Thoracic aorta (tissue), 2 donors: ENCODE measurements at regions not wholly inside any gene's neighbourhood (a gene's known extent, or its start where the extent isn't known, plus 50 kb on each side); places are given as distances from the start of the nearest gene placed in this dataset.

Source experiments
- ATAC-seq: fragments of 150-250 bp; one replicate; pipeline ENCODE4 v1.8.0; 2017; ENCODE audit warnings: low read depth; ENCODE audit not compliant: insufficient number of reproducible peaks, low FRiP score
- DNase-seq: peaks from one replicate; pipeline ENCODE4 v3.0.0-alpha.2; 2020; ENCODE audit warnings: low spot score
- H3K27ac ChIP-seq, 2 donors: fragments of 200-600 bp; sonication (generic); 1 replicate in 1 of 2; 2 replicates in 1 of 2; pipeline ENCODE4 v1.5.1; 2016; ENCODE audit warnings: mild to moderate bottlenecking in 2 of 2, moderate library complexity in 2 of 2
- H3K27me3 ChIP-seq: fragments of 200-600 bp; sonication (generic); replicated peaks from 2 replicates; pipeline ENCODE4 v1.6.0; 2016; ENCODE audit warnings: mild to moderate bottlenecking; ENCODE audit not compliant: insufficient read depth
- H3K36me3 ChIP-seq: fragments of 200-600 bp; sonication (generic); one replicate; pipeline ENCODE4 v1.5.1; 2016
- H3K4me1 ChIP-seq, 2 donors: fragments of 200-600 bp; sonication (generic); 1 replicate in 1 of 2; 2 replicates in 1 of 2; pipeline versions ENCODE4 v1.5.1 to v1.6.0; 2016; ENCODE audit warnings: low read depth in 2 of 2, mild to moderate bottlenecking in 1 of 2; ENCODE audit not compliant: control insufficient read depth in 1 of 2
- H3K4me3 ChIP-seq: fragments of 200-600 bp; sonication (generic); 2 replicates; pipeline ENCODE4 v1.5.1; 2016; ENCODE audit warnings: mild to moderate bottlenecking
- H3K9me3 ChIP-seq: fragments of 200-600 bp; sonication (generic); 2 replicates; pipeline ENCODE4 v1.5.1; 2016
- TF ChIP-seq, protein P1 (sequence below): fragments of 200-600 bp; sonication (generic); IDR thresholded peaks from one replicate; pipeline ENCODE4 v1.5.1; 2019; ENCODE audit warnings: antibody characterized with exemption

DNA sequence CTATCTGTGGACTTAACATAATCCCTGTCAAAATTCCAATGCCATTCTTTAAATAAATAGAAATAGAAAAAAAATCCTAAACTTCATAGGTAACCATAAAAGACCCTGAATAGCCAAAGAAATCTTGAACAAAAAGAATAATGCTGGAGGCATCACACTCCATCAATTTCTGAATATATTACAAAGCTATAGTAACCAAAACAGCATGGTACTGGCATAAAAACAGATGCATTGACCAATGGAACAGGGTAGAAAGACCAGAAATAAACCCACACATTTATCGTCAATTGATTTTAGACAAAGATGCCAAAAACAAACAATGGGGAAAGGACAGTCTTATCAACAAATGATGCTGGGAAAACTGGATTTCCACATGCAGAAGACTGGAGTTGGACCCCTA lies 205.7 kb downstream of the VAPA start:
- no peaks in the 10 kb centered on the region for H3K36me3 ChIP-seq
- ATAC-seq (no peak), DNase-seq (no peak)
- no peak overlapping the region for H3K27ac ChIP-seq
- TF ChIP-seq, protein P1, sequence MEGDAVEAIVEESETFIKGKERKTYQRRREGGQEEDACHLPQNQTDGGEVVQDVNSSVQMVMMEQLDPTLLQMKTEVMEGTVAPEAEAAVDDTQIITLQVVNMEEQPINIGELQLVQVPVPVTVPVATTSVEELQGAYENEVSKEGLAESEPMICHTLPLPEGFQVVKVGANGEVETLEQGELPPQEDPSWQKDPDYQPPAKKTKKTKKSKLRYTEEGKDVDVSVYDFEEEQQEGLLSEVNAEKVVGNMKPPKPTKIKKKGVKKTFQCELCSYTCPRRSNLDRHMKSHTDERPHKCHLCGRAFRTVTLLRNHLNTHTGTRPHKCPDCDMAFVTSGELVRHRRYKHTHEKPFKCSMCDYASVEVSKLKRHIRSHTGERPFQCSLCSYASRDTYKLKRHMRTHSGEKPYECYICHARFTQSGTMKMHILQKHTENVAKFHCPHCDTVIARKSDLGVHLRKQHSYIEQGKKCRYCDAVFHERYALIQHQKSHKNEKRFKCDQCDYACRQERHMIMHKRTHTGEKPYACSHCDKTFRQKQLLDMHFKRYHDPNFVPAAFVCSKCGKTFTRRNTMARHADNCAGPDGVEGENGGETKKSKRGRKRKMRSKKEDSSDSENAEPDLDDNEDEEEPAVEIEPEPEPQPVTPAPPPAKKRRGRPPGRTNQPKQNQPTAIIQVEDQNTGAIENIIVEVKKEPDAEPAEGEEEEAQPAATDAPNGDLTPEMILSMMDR: no peak
- H3K9me3 ChIP-seq: peaks cover 4% of the 10 kb centered on the region
- peaks cover 0 to 23% of the 10 kb centered on the region in 2 donors for H3K4me1 ChIP-seq
- H3K4me3 ChIP-seq: no peak overlapping the region
- H3K27me3 ChIP-seq: no peaks in the 10 kb centered on the region

DNA sequence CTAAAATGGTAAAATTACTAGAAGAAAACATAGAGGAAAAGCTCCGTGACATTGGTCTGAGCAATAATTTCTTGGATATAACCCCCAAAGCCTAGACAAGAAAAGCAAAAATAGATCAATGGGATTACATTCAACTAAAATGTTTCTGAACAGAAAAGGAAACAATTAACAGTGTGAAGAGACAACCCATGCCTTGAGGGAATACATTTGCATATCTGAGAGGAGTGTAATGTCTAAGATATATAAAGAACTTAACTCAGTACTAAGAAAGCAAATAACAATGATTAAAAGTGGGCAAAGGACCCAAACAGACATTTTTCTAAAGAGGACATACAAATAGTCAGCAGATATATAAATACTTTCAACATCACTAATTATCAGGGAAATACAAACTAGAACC lies 206.2 kb downstream of the VAPA start:
- DNase-seq: no peak

DNA sequence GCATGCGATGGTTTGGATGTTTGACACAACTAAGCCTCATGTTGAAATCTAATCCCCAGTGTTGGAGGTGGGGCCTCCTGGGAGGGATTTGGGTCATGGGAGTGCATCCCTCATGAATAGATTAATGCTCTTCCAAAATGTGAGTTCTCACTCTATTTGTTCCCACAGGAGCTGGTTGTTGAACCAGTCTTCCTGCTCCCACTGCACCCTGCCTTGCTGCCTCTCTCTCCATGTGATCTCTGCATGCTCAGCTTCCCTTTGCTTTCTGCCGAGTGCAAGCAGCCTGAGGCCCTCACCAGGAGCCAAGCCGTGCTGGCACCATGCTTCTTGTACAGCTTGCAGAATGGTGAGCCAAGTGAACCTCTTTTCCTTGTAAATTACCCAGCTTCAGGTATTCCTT lies 206.8 kb downstream of the VAPA start:
- ATAC-seq: no peak

More for the DNA sequence above, 206.2 kb downstream of the VAPA start:
- ATAC-seq: no peak
- no peak overlapping the region for H3K4me3 ChIP-seq
- H3K27me3 ChIP-seq: no peaks in the 10 kb centered on the region
- TF ChIP-seq, protein P1: no peak
- H3K36me3 ChIP-seq: no peaks in the 10 kb centered on the region
- H3K4me1 ChIP-seq: peaks cover 0 to 27% of the 10 kb centered on the region in 2 donors
- peaks cover 4% of the 10 kb centered on the region for H3K9me3 ChIP-seq
- no peak overlapping the region for H3K27ac ChIP-seq

DNA sequence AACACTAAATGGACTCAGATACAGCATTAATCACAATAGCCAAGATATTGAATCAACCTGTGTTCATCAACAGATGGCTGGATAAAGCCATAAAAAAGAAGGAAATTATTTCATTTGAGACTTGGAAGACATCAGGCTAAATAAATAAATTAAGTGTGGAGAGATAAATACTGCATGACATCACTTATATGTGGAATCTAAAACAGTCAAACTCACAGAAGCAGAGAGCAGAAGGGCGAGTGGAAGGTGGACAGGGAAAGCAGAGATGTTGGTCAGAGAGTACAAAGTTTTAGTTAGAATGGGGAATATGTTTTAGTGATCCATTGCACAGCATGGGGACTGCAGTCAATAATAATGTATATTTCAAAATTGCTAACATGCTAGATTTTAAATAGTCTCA lies 207.2 kb downstream of the VAPA start:
- DNase-seq (no peak), ATAC-seq (no peak)
- Histone ChIP-seq H3K4me1 (peaks cover 0 to 31% of the 10 kb centered on the region in 2 donors), H3K27me3 (no peaks in the 10 kb centered on the region), H3K27ac (no peak overlapping the region), H3K36me3 (no peaks in the 10 kb centered on the region), H3K9me3 (peaks cover 4% of the 10 kb centered on the region), H3K4me3 (no peak overlapping the region)
- TF ChIP-seq, protein P1: no peak

More for the DNA sequence above, 206.8 kb downstream of the VAPA start:
- Histone ChIP-seq H3K27ac (no peak overlapping the region), H3K36me3 (no peaks in the 10 kb centered on the region), H3K4me3 (no peak overlapping the region), H3K27me3 (no peaks in the 10 kb centered on the region), H3K9me3 (peaks cover 4% of the 10 kb centered on the region), H3K4me1 (peaks cover 0 to 31% of the 10 kb centered on the region in 2 donors)
- no peak for DNase-seq
- TF ChIP-seq, protein P1: no peak

DNA sequence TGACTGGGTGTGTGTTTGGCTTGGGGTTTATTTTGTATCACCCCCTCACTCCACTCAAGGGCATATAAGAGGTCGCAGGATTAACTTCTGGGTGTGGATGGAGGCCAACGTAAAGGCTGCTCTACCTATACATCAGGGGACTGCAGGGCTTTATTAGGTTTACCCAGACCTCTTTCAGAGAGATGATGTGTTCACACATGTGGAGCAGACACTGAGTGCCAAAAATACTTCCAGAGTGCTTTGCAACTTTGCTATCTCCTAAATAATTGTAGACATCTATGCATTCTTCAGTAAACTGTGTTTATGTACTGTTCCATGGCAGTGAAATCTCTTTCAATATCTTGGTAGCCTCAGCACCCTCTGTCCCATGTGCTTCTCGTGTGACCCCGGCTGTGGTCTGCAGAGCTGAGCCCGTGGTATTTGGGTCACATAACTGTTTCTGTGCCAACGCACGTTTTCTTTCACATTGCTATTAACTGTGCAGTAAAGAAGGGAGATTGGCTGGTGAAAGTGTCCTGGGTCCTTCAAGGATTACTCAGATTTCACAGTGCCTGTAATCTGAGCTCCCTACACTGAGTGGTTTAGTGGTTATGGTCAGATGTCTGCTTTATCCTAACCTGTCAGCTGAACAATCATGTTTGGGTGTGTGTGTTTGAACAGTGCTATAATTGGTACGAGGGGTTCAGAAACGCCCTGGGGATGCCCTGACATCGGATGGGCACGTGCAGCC lies 208.1 kb downstream of the VAPA start:
- H3K9me3 ChIP-seq: peaks cover 4% of the 10 kb centered on the region
- H3K4me3 ChIP-seq: no peak overlapping the region
- H3K36me3 ChIP-seq: no peaks in the 10 kb centered on the region
- no peaks in the 10 kb centered on the region for H3K27me3 ChIP-seq
- DNase-seq: no peak
- TF ChIP-seq, protein P1: no peak
- H3K4me1 ChIP-seq: peaks cover 0 to 31% of the 10 kb centered on the region in 2 donors
- H3K27ac ChIP-seq: no peak overlapping the region
- ATAC-seq: no peak
